Kidney epithelial cell (primary cell): ENCODE measurements at regions not wholly inside any gene's neighbourhood (a gene's known extent, or its start where the extent isn't known, plus 50 kb on each side); places are given as distances from the start of the nearest gene placed in this dataset.

Experiments used
- DNase-seq: peaks from one replicate; pipeline ENCODE4 v3.0.0-alpha.2; 2010; ENCODE audit warnings: low read depth
- H3K27me3 ChIP-seq: 2 replicates; pipeline ENCODE4 v1.6.0; 2011; ENCODE audit warnings: low read length; ENCODE audit not compliant: control insufficient read depth, insufficient read depth
- H3K36me3 ChIP-seq: 2 replicates; pipeline ENCODE4 v1.5.1; 2011; ENCODE audit warnings: low read length; ENCODE audit not compliant: control insufficient read depth, insufficient read depth
- H3K4me3 ChIP-seq: 2 replicates; pipeline ENCODE4 v1.5.1; 2011; ENCODE audit warnings: low read depth, mild to moderate bottlenecking, control low read depth, low read length
- CTCF ChIP-seq: IDR thresholded peaks from 2 replicates; pipeline ENCODE4 v1.5.1; 2011; ENCODE audit warnings: mild to moderate bottlenecking, moderate library complexity, low read length, control low read depth, inconsistent platforms; ENCODE audit not compliant: insufficient read depth, poor library complexity, severe bottlenecking

DNA sequence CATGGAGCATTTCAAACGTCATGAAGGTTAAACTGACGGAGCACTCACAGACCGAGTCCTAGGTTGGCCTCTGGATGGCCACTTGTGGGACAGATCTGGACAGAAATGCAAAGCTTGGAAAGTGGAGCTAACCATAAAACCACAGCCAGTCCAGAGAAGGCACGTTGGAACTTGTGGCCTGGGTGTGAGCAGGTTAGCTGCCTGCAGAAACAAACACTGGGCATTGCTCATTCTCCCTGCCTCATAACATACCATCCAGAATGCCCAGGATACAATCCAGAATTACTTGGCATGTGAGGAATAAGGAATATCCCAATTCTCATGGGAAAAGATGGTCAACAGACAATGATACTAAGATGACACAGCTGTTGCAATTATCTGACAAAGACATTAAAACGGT lies 1005.0 kb downstream of the TBC1D22A start:
- DNase-seq = no peak
- TF ChIP-seq CTCF = no peak
- Histone ChIP-seq H3K36me3 (no peaks in the 10 kb centered on the region), H3K27me3 (no peaks in the 10 kb centered on the region), H3K4me3 (no peak overlapping the region)

DNA sequence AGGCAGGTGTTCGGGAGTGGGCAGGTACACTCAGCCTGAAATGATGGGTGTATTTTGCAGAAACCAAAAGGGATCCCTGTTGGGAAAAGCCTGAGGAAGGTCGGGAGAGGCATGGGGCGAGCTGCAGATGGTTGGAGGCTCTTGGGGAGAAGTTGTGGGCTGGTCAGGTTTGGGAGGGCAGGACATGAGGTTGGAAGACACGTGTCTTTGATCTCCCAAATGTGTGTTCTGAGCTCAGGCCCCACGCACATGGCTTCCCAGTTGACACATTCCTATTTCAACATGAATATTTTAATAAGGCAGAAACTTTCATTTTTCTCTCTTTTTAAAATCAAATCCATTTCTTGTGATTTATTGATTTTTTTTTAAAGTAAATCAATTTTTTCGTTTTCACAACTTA lies 1003.3 kb downstream of the TBC1D22A start:
- no peaks in the 10 kb centered on the region for H3K27me3 ChIP-seq
- H3K36me3 ChIP-seq = no peaks in the 10 kb centered on the region
- H3K4me3 ChIP-seq = no peak overlapping the region
- no peak for TF ChIP-seq CTCF
- DNase-seq = no peak

GRCh38 chr22:47762141-47762540 lies 999.7 kb downstream of the TBC1D22A start:
- H3K27me3 ChIP-seq = no peaks in the 10 kb centered on the region
- no peaks in the 10 kb centered on the region for H3K36me3 ChIP-seq
- H3K4me3 ChIP-seq = no peak overlapping the region
- no peak for DNase-seq
- TF ChIP-seq CTCF = no peak

DNA sequence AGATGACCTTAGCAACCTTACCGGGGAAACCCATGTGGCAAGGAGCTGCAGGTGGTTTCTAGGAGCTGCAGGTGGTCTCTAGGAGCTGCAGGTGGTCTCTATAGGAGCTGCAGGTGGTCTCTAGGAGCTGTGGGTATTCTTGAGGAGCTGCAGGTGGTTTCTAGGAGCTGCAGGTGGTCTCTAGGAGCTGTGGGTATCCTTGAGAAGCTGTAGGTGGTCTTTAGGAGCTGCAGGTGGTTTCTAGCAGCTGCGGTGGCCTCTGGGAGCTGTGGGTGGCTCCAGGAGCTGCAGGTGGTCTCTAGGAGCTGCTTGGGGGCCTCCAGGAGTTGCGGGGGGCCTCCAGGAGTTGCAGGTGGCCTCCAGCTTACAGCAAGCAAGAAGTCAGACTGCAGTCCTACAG lies 997.5 kb downstream of the TBC1D22A start:
- H3K27me3 ChIP-seq = no peaks in the 10 kb centered on the region
- TF ChIP-seq CTCF = no peak
- DNase-seq = no peak
- H3K36me3 ChIP-seq = no peaks in the 10 kb centered on the region
- no peak overlapping the region for H3K4me3 ChIP-seq

GRCh38 chr22:47757741-47758140 lies 995.3 kb downstream of the TBC1D22A start:
- no peaks in the 10 kb centered on the region for H3K27me3 ChIP-seq
- H3K36me3 ChIP-seq = no peaks in the 10 kb centered on the region
- no peak overlapping the region for H3K4me3 ChIP-seq
- no peak for TF ChIP-seq CTCF
- DNase-seq = no peak

DNA sequence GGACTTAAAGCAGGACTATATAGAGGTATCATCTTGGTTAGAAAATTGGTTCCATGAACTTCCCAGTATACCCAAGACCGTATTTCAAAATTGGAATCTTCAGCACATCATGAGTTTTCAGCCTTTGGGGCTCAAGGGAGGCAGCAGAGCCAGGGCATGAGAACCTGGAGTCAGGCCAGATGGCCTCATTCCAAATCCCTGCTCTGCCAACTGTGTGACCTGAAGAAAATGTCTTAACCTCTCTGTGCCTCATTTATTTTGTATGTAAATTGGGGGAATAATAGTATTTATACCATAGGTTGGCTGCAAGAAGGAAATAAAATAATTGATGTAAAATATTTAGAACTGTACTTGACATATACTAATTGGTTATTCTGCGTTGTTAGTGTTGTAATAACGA lies 987.6 kb downstream of the TBC1D22A start:
- no peak for DNase-seq
- TF ChIP-seq CTCF = no peak
- Histone ChIP-seq H3K27me3 (no peaks in the 10 kb centered on the region), H3K36me3 (no peaks in the 10 kb centered on the region), H3K4me3 (no peak overlapping the region)
